ENCODE measurements at regions not wholly inside any gene's neighbourhood (a gene's known extent, or its start where the extent isn't known, plus 50 kb on each side); places are given as distances from the start of the nearest gene placed in this dataset.

DNA sequence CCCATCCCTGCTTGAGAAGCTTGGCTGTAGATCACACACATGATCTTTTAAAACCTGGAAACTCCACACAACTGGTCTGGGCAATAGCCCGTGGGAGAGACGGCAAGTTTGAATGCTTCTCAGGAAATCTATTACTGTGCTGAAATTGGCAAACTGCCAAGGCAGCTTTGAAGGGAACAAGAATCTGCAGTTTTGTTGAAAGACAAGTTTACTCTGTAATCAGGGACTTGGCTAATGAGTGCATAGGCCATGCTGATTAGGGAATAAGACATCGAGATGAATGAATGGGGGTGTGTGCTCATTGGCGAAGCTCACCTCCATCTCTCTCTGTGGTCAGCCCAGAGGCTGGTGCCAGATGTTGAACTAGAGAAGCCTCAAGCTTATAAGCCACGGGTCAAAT, 218.8 kb downstream of the HIPK3 start:
- POLR2A ChIA-PET, result no interaction called here

DNA sequence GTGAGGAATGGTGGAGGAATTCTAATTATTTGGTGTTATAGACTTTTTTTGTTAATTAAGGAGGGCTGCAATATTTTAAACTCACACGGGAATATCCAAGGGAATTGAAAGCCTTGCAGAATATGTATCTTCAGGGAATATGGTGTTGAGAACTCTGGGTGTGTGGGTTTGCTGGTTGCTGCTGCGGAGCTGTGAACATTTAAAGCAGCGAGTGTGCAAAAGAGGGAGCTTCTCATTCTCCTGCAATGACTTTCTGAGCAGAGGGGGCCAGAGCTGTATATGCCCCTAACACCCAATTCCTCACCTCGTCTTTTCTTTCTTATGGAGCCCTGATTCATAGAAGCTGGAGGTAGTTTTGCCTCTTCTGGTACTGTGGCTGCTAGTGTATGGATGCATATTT, 217.7 kb downstream of the HIPK3 start:
- H3K4me2 ChIP-seq (ENCODE audit: insufficient read depth, low read length), result no peak overlapping the region
- no peaks in the 10 kb centered on the region for H3K9me1 ChIP-seq (ENCODE audit: control insufficient read depth, insufficient read depth, low read length)
- intact Hi-C loops (cut with micrococcal nuclease), result no loop called here
- no peak for TF ChIP-seq SRSF9 (IDR thresholded peaks at IDR 0.05; ENCODE audit: borderline replicate concordance, low read depth, low read length)
- TF ChIP-seq TBP (optimal IDR thresholded peaks at IDR 0.05; ENCODE audit: low read depth, low read length), result no peak
- 0% methylated on average over 4 of the region's 4 CpGs for WGBS (ENCODE audit: insufficient coverage, low coverage, missing lambda C conversion rate)
- H3K79me2 ChIP-seq (ENCODE audit: control insufficient read depth, insufficient read depth, low read length), result no peaks in the 10 kb centered on the region
- peaks cover 0 to 9% of the 10 kb centered on the region in 2 experiments; a peak in 2 of 5 replicates for H3K27me3 ChIP-seq (ENCODE audit: control insufficient read depth in 2 of 2, insufficient read depth in 2 of 2, low read length in 2 of 2)
- DNase-seq (ENCODE audit: extremely low read depth in 1 of 4, low spot score in 3 of 4) (no peak), ATAC-seq (no peak), FAIRE-seq (no peak)
- ChIA-PET POLR2A (no interaction called here), CTCF (ENCODE audit: low intra/inter-chr PET ratio) (no interaction called here)
- no peak overlapping the region for H2AFZ ChIP-seq (ENCODE audit: low read depth, low read length)
- no peak overlapping the region for H3K27ac ChIP-seq (ENCODE audit: extremely low read depth, low read depth, low read length)
- H3K9me3 ChIP-seq (replicated peaks; ENCODE audit: control insufficient read depth, insufficient read depth, low read depth, low read length), result 0 out of 2 replicates have a peak, but pooled peaks cover 2% of the 10 kb centered on the region
- in situ Hi-C loops (cut with MboI), result no loop called here
- no peak overlapping the region for H3K4me3 ChIP-seq
- no peaks in the 10 kb centered on the region for H3K36me3 ChIP-seq (ENCODE audit: control insufficient read depth, insufficient read depth, low read length)
- no peaks in the 10 kb centered on the region; the same call in 1 of the 2 replicates for H4K20me1 ChIP-seq (replicated peaks; ENCODE audit: control insufficient read depth, insufficient read depth, low read length)
- BruUV-seq (replicated peaks), result no TSS peak
- no peak overlapping the region for H3K9ac ChIP-seq (ENCODE audit: insufficient read depth in 1 of 2, low read depth in 2 of 2, low read length in 2 of 2)
- no peaks in the 10 kb centered on the region for H3K4me1 ChIP-seq (replicated peaks in 1 of 2; ENCODE audit: control insufficient read depth in 2 of 2, insufficient read depth in 2 of 2, low read length in 2 of 2)

More for the DNA sequence above, 218.8 kb downstream of the HIPK3 start:
- FAIRE-seq (no peak), DNase-seq (ENCODE audit: extremely low read depth in 1 of 4, low spot score in 3 of 4) (peak in 1 of 4 experiments; percentile 2), ATAC-seq (no peak)
- no peak overlapping the region for H2AFZ ChIP-seq (ENCODE audit: low read depth, low read length)
- no peaks in the 10 kb centered on the region for H3K79me2 ChIP-seq (ENCODE audit: control insufficient read depth, insufficient read depth, low read length)
- intact Hi-C loops (cut with micrococcal nuclease), result no loop called here
- no peaks in the 10 kb centered on the region for H3K9me1 ChIP-seq (ENCODE audit: control insufficient read depth, insufficient read depth, low read length)
- H4K20me1 ChIP-seq (replicated peaks; ENCODE audit: control insufficient read depth, insufficient read depth, low read length), result no peaks in the 10 kb centered on the region; the same call in 1 of the 2 replicates
- no peak overlapping the region for H3K4me2 ChIP-seq (ENCODE audit: insufficient read depth, low read length)
- H3K27me3 ChIP-seq (ENCODE audit: control insufficient read depth in 2 of 2, insufficient read depth in 2 of 2, low read length in 2 of 2), result peaks cover 0 to 9% of the 10 kb centered on the region in 2 experiments; a peak in 2 of 5 replicates
- no peaks in the 10 kb centered on the region for H3K4me1 ChIP-seq (replicated peaks in 1 of 2; ENCODE audit: control insufficient read depth in 2 of 2, insufficient read depth in 2 of 2, low read length in 2 of 2)
- no peak overlapping the region for H3K4me3 ChIP-seq
- H3K27ac ChIP-seq (ENCODE audit: extremely low read depth, low read depth, low read length), result no peak overlapping the region
- no peak overlapping the region for H3K9ac ChIP-seq (ENCODE audit: insufficient read depth in 1 of 2, low read depth in 2 of 2, low read length in 2 of 2)
- H3K36me3 ChIP-seq (ENCODE audit: control insufficient read depth, insufficient read depth, low read length), result no peaks in the 10 kb centered on the region
- TF ChIP-seq SRSF9 (IDR thresholded peaks at IDR 0.05; ENCODE audit: borderline replicate concordance, low read depth, low read length), result no peak
- peak; percentile 96 for TF ChIP-seq NFIC (IDR thresholded peaks at IDR 0.05)
- peak; percentile 41 for TF ChIP-seq SMAD1 (IDR thresholded peaks at IDR 0.05; ENCODE audit: low read depth, low read length, partially characterized antibody)
- TF ChIP-seq NFIX (CRISPR knock-in tag; IDR thresholded peaks at IDR 0.05; ENCODE audit: low read depth), result peak; percentile 93
- in situ Hi-C loops (cut with MboI), result no loop called here
- 0% methylated on average over 5 of the region's 5 CpGs for WGBS (ENCODE audit: insufficient coverage, low coverage, missing lambda C conversion rate)
- CTCF ChIA-PET (ENCODE audit: low intra/inter-chr PET ratio), result no interaction called here
- BruUV-seq (replicated peaks), result no TSS peak
- H3K9me3 ChIP-seq (replicated peaks; ENCODE audit: control insufficient read depth, insufficient read depth, low read depth, low read length), result no peaks in the 10 kb centered on the region

All from K562 (cell line).